OCI-LY3 (cell line): ENCODE measurements at regions not wholly inside any gene's neighbourhood (a gene's known extent, or its start where the extent isn't known, plus 50 kb on each side); places are given as distances from the start of the nearest gene placed in this dataset.

Source experiments
- EZH2phosphoT487 ChIP-seq: fragments of 200-600 bp; shearing (Covaris generic); IDR thresholded peaks from 2 replicates; pipeline ENCODE4 v1.6.1; 2018; ENCODE audit warnings: antibody characterized with exemption, mixed run types, low read depth
- TF ChIP-seq, protein P1 (sequence below): fragments of 200-600, 300-600 bp; sonication (generic); IDR thresholded peaks from 2 replicates; pipeline ENCODE4 v1.5.1; 2014; ENCODE audit warnings: antibody characterized with exemption, low read length, low read depth

DNA sequence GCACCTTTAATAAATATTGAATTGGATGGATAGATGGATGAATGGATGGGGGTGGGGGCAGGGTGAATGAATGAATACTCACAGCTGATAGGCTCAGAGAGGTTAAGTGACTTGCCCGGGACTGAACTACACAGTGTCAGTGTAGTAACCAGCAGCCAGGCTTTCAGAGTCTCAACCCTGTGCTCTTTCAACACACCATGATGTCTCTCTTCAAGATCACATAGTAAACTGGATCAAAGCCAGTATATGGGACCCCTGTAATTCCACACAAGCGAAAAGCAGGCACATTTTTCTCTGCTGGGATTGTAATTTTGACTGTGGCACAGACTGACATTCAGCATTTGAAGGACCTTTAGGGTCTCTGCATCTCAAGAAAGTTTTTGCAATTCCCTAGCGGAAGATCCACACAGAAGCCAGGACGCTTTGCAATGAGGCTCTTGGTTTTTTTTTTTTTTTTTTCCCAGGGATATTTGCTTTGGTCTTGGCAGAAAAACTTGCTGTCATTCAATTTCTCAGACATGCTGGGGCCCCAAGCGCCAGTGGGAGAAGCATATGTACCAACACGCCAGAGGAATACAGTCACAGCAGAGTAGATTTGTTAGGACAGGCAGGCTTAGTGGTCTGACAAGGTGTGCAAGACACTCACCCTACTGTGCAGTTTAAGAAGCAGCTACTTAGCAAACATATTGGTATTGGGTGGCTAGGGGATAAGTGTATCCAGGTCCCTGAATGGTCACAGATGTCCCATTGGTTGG is 213.1 kb upstream of the CAMK1G start:
- TF ChIP-seq, protein P1, sequence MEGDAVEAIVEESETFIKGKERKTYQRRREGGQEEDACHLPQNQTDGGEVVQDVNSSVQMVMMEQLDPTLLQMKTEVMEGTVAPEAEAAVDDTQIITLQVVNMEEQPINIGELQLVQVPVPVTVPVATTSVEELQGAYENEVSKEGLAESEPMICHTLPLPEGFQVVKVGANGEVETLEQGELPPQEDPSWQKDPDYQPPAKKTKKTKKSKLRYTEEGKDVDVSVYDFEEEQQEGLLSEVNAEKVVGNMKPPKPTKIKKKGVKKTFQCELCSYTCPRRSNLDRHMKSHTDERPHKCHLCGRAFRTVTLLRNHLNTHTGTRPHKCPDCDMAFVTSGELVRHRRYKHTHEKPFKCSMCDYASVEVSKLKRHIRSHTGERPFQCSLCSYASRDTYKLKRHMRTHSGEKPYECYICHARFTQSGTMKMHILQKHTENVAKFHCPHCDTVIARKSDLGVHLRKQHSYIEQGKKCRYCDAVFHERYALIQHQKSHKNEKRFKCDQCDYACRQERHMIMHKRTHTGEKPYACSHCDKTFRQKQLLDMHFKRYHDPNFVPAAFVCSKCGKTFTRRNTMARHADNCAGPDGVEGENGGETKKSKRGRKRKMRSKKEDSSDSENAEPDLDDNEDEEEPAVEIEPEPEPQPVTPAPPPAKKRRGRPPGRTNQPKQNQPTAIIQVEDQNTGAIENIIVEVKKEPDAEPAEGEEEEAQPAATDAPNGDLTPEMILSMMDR: no peak
- TF ChIP-seq EZH2phosphoT487: no peak
